ENCODE measurements at regions not wholly inside any gene's neighbourhood (a gene's known extent, or its start where the extent isn't known, plus 50 kb on each side); places are given as distances from the start of the nearest gene placed in this dataset.

DNA sequence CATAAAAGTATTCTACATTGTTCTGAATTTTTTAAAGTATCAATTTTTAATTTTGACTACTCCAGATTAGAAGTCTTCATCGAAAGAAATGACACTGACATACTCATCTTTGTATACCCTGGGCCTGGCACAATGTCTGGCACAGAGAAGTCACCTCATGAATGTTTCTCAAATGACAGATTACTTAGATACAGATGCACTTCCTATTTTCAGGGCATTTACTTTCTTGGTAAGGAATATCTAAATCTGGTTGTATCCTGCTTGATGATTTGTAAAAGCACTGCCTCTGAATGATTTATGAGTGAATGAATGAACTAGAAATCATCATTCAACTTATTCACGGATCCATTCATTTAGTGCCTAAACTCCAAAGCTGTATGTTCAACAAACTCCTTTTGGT, 1784.7 kb downstream of the LRRC4C start (continued):
- TF ChIP-seq CBX3 (IDR thresholded peaks at IDR 0.05; ENCODE audit: borderline replicate concordance, low read depth) = no peak
- no peak for TF ChIP-seq FOXK2 (IDR thresholded peaks at IDR 0.05)
- no peak for TF ChIP-seq JUND (IDR thresholded peaks at IDR 0.05; ENCODE audit: low read depth, low read length)
- no peak for TF ChIP-seq E2F8 (IDR thresholded peaks at IDR 0.05; ENCODE audit: low read depth, partially characterized antibody)
- no peak for TF ChIP-seq HCFC1 (IDR thresholded peaks at IDR 0.05; ENCODE audit: low read length)
- no peak for TF ChIP-seq TCF7 (IDR thresholded peaks at IDR 0.05; ENCODE audit: borderline replicate concordance)

GRCh38 chr11:39674024-39674423, 1785.4 kb downstream of the LRRC4C start:
- Histone ChIP-seq H3K27me3 (replicated peaks in 1 of 2; ENCODE audit: control insufficient read depth in 2 of 2, insufficient read depth in 2 of 2, low read length in 1 of 2) (no peaks in the 10 kb centered on the region), H3K36me3 (ENCODE audit: control insufficient read depth in 2 of 2, insufficient read depth in 2 of 2, low read length in 1 of 2) (no peaks in the 10 kb centered on the region), H3K4me2 (ENCODE audit: control insufficient read depth, insufficient read depth) (no peak overlapping the region), H3K79me2 (ENCODE audit: control insufficient read depth, insufficient read depth, low read length) (no peaks in the 10 kb centered on the region), H3K4me1 (ENCODE audit: control insufficient read depth, insufficient read depth, low read length) (no peaks in the 10 kb centered on the region), H3K9me3 (replicated peaks; ENCODE audit: control insufficient read depth, insufficient read depth, low read length) (no peaks in the 10 kb centered on the region), H3K9ac (ENCODE audit: control insufficient read depth, insufficient read depth, low read length) (no peak overlapping the region), H2AFZ (ENCODE audit: control insufficient read depth, low read depth, low read length) (no peak overlapping the region), H3K4me3 (no peak overlapping the region), H4K20me1 (ENCODE audit: control insufficient read depth, insufficient read depth) (no peaks in the 10 kb centered on the region), H3K27ac (ENCODE audit: control insufficient read depth, insufficient read depth) (no peak overlapping the region)
- ChIA-PET SMC1A (ENCODE audit: uncharacterized antibody, unreplicated experiment) (no interaction called here), CTCF (no interaction called here), RAD21 (ENCODE audit: unreplicated experiment) (no interaction called here), POLR2A (no interaction called here)
- FAIRE-seq = no peak
- no TSS peak for BruUV-seq (replicated peaks)
- 60% methylated on average over 3 of the region's 3 CpGs for WGBS (ENCODE audit: insufficient coverage, insufficient replicate concordance, low lambda C conversion rate, missing lambda C conversion rate)
- intact Hi-C loops (cut with micrococcal nuclease; ENCODE audit: unreplicated experiment) = no loop called here
- no peak for DNase-seq (ENCODE audit: low read depth, low spot score)
- TF ChIP-seq, protein P1, sequence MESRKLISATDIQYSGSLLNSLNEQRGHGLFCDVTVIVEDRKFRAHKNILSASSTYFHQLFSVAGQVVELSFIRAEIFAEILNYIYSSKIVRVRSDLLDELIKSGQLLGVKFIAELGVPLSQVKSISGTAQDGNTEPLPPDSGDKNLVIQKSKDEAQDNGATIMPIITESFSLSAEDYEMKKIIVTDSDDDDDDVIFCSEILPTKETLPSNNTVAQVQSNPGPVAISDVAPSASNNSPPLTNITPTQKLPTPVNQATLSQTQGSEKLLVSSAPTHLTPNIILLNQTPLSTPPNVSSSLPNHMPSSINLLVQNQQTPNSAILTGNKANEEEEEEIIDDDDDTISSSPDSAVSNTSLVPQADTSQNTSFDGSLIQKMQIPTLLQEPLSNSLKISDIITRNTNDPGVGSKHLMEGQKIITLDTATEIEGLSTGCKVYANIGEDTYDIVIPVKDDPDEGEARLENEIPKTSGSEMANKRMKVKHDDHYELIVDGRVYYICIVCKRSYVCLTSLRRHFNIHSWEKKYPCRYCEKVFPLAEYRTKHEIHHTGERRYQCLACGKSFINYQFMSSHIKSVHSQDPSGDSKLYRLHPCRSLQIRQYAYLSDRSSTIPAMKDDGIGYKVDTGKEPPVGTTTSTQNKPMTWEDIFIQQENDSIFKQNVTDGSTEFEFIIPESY (IDR thresholded peaks at IDR 0.05) = no peak
- no peak for TF ChIP-seq ATF7 (IDR thresholded peaks at IDR 0.05; ENCODE audit: low read depth)
- TF ChIP-seq FOXK2 (IDR thresholded peaks at IDR 0.05) = no peak
- no peak for TF ChIP-seq PAX8 (IDR thresholded peaks at IDR 0.05)
- TF ChIP-seq ZNF207 (IDR thresholded peaks at IDR 0.05; ENCODE audit: borderline replicate concordance) = no peak
- TF ChIP-seq MLLT1 (IDR thresholded peaks at IDR 0.05) = no peak
- no peak for TF ChIP-seq TCF7 (IDR thresholded peaks at IDR 0.05; ENCODE audit: borderline replicate concordance)
- TF ChIP-seq MTA3 (IDR thresholded peaks at IDR 0.05; ENCODE audit: borderline replicate concordance, low read length) = no peak
- no peak for TF ChIP-seq TCF3 (IDR thresholded peaks at IDR 0.05; ENCODE audit: borderline replicate concordance, insufficient read depth, low read depth, low read length)
- no peak for TF ChIP-seq IRF4 (IDR thresholded peaks at IDR 0.05; ENCODE audit: low read depth, low read length)
- no peak for TF ChIP-seq DPF2 (IDR thresholded peaks at IDR 0.05)
- TF ChIP-seq EGR1 (IDR thresholded peaks at IDR 0.05; ENCODE audit: borderline replicate concordance in 1 of 2, low read depth in 2 of 2, low read length in 2 of 2) = no peak
- in situ Hi-C loops (cut with MboI) = no loop called here
- no peak for ATAC-seq
